ENCODE measurements at regions not wholly inside any gene's neighbourhood (a gene's known extent, or its start where the extent isn't known, plus 50 kb on each side); places are given as distances from the start of the nearest gene placed in this dataset.

DNA sequence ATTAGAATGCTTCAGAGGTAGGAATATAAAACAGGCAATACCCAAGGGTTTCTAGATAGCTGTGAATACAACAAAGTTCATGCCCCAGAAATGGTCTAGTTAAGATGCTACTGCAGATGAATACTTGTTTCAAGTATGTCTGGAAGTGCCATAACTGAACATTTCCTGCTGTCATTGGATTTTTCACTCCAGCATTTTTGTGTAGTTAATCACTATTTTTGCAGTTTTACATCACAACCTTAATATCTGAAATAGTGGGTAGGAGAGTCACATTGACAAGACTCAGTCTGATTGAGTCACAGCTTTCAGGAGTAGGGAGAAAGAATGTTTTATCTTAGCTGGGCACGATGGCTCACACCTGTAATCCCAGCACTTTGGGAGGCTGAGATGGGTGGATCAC is 126.4 kb upstream of the C1orf21 start:
- Histone ChIP-seq H3K9me3 (ENCODE audit: control insufficient read depth, insufficient read depth, low read depth, low read length) (no peaks in the 10 kb centered on the region), H3K4me3 (ENCODE audit: low read depth, low read length) (no peak overlapping the region), H3K36me3 (ENCODE audit: control insufficient read depth in 2 of 2, insufficient read depth in 1 of 2, low read length in 2 of 2) (no peaks in the 10 kb centered on the region), H3K27ac (ENCODE audit: extremely low read depth, low read depth, low read length) (no peak overlapping the region), H3K4me1 (ENCODE audit: control insufficient read depth, insufficient read depth, low read length) (no peaks in the 10 kb centered on the region)
- TF ChIP-seq ZNF548 (tag by site-specific recombination; IDR thresholded peaks at IDR 0.05) = no peak
- no peak for TF ChIP-seq ZSCAN5A (tag by site-specific recombination; IDR thresholded peaks at IDR 0.05)
- no peak for TF ChIP-seq SALL2 (tag by site-specific recombination; IDR thresholded peaks at IDR 0.05; ENCODE audit: borderline replicate concordance)
- TF ChIP-seq, protein P1, sequence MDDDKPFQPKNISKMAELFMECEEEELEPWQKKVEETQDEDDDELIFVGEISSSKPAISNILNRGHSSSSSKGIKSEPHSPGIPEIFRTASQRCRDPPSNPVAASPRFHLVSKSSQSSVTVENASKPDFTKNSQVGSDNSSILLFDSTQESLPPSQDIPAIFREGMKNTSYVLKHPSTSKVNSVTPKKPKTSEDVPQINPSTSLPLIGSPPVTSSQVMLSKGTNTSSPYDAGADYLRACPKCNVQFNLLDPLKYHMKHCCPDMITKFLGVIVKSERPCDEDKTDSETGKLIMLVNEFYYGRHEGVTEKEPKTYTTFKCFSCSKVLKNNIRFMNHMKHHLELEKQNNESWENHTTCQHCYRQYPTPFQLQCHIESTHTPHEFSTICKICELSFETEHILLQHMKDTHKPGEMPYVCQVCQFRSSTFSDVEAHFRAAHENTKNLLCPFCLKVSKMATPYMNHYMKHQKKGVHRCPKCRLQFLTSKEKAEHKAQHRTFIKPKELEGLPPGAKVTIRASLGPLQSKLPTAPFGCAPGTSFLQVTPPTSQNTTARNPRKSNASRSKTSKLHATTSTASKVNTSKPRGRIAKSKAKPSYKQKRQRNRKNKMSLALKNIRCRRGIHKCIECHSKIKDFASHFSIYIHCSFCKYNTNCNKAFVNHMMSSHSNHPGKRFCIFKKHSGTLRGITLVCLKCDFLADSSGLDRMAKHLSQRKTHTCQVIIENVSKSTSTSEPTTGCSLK (tag by site-specific recombination; IDR thresholded peaks at IDR 0.05) = no peak
- no peak for TF ChIP-seq TCF7L2 (IDR thresholded peaks at IDR 0.05; ENCODE audit: borderline replicate concordance, low read depth, low read length)
- TF ChIP-seq ZNF621 (tag by site-specific recombination; IDR thresholded peaks at IDR 0.05) = no peak
- no peak for TF ChIP-seq ZNF776 (tag by site-specific recombination; IDR thresholded peaks at IDR 0.05; ENCODE audit: borderline replicate concordance)
- TF ChIP-seq ZNF157 (tag by site-specific recombination; IDR thresholded peaks at IDR 0.05) = no peak
- TF ChIP-seq CTCF (tag by site-specific recombination; IDR thresholded peaks at IDR 0.05) = no peak
- TF ChIP-seq, protein P2, sequence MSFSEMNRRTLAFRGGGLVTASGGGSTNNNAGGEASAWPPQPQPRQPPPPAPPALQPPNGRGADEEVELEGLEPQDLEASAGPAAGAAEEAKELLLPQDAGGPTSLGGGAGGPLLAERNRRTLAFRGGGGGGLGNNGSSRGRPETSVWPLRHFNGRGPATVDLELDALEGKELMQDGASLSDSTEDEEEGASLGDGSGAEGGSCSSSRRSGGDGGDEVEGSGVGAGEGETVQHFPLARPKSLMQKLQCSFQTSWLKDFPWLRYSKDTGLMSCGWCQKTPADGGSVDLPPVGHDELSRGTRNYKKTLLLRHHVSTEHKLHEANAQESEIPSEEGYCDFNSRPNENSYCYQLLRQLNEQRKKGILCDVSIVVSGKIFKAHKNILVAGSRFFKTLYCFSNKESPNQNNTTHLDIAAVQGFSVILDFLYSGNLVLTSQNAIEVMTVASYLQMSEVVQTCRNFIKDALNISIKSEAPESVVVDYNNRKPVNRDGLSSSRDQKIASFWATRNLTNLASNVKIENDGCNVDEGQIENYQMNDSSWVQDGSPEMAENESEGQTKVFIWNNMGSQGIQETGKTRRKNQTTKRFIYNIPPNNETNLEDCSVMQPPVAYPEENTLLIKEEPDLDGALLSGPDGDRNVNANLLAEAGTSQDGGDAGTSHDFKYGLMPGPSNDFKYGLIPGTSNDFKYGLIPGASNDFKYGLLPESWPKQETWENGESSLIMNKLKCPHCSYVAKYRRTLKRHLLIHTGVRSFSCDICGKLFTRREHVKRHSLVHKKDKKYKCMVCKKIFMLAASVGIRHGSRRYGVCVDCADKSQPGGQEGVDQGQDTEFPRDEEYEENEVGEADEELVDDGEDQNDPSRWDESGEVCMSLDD (tag by site-specific recombination; IDR thresholded peaks at IDR 0.05) = no peak
- TF ChIP-seq, protein P3, sequence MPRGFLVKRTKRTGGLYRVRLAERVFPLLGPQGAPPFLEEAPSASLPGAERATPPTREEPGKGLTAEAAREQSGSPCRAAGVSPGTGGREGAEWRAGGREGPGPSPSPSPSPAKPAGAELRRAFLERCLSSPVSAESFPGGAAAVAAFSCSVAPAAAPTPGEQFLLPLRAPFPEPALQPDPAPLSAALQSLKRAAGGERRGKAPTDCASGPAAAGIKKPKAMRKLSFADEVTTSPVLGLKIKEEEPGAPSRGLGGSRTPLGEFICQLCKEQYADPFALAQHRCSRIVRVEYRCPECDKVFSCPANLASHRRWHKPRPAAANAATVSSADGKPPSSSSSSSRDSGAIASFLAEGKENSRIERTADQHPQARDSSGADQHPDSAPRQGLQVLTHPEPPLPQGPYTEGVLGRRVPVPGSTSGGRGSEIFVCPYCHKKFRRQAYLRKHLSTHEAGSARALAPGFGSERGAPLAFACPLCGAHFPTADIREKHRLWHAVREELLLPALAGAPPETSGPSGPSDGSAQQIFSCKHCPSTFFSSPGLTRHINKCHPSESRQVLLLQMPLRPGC (tag by site-specific recombination; IDR thresholded peaks at IDR 0.05) = no peak
- TF ChIP-seq ELK4 (IDR thresholded peaks at IDR 0.05; ENCODE audit: borderline replicate concordance, low read depth, low read length) = no peak
- TF ChIP-seq ZNF221 (tag by site-specific recombination; IDR thresholded peaks at IDR 0.05; ENCODE audit: borderline replicate concordance) = no peak
- no peak for TF ChIP-seq ZNF362 (tag by site-specific recombination; IDR thresholded peaks at IDR 0.05)
- TF ChIP-seq YY1 (tag by site-specific recombination; IDR thresholded peaks at IDR 0.05) = no peak
- TF ChIP-seq, protein P4, sequence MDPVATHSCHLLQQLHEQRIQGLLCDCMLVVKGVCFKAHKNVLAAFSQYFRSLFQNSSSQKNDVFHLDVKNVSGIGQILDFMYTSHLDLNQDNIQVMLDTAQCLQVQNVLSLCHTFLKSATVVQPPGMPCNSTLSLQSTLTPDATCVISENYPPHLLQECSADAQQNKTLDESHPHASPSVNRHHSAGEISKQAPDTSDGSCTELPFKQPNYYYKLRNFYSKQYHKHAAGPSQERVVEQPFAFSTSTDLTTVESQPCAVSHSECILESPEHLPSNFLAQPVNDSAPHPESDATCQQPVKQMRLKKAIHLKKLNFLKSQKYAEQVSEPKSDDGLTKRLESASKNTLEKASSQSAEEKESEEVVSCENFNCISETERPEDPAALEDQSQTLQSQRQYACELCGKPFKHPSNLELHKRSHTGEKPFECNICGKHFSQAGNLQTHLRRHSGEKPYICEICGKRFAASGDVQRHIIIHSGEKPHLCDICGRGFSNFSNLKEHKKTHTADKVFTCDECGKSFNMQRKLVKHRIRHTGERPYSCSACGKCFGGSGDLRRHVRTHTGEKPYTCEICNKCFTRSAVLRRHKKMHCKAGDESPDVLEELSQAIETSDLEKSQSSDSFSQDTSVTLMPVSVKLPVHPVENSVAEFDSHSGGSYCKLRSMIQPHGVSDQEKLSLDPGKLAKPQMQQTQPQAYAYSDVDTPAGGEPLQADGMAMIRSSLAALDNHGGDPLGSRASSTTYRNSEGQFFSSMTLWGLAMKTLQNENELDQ (tag by site-specific recombination; IDR thresholded peaks at IDR 0.05; ENCODE audit: low read depth) = no peak
- TF ChIP-seq ZNF175 (tag by site-specific recombination; IDR thresholded peaks at IDR 0.05) = no peak
- no peak for TF ChIP-seq ZNF114 (tag by site-specific recombination; IDR thresholded peaks at IDR 0.05)
- TF ChIP-seq ZNF704 (tag by site-specific recombination; IDR thresholded peaks at IDR 0.05) = no peak
- no peak for TF ChIP-seq ZNF214 (tag by site-specific recombination; IDR thresholded peaks at IDR 0.05; ENCODE audit: borderline replicate concordance)
- ChIA-PET POLR2A (no interaction called here), CTCF (interaction anchor here (1.1 kb wide), 1 partner anchor 10 kb away, joined by 3 read pairs; no protein-coding TSS in a partner anchor)
